Uterus (tissue), 2 donors: ENCODE measurements at regions not wholly inside any gene's neighbourhood (a gene's known extent, or its start where the extent isn't known, plus 50 kb on each side); places are given as distances from the start of the nearest gene placed in this dataset.

Source experiments
- POLR2A ChIP-seq, 2 donors: fragments of 450-650 bp; IDR thresholded peaks; one replicate each; pipeline ENCODE4 v1.6.1; 2016; ENCODE audit warnings: antibody characterized with exemption in 2 of 2, mild to moderate bottlenecking in 1 of 2, moderate library complexity in 1 of 2
- TF ChIP-seq, protein P1 (sequence below), 4 experiments: fragments of 200-600 bp in 2 of 4; fragments of 450-650 bp in 2 of 4; sonication (generic) in 2 of 4; IDR thresholded peaks; one replicate each; pipeline ENCODE4 v1.5.1; 2016 to 2019; ENCODE audit warnings: antibody characterized with exemption in 4 of 4, mild to moderate bottlenecking in 2 of 4, moderate library complexity in 1 of 4

- TF ChIP-seq, protein P1, sequence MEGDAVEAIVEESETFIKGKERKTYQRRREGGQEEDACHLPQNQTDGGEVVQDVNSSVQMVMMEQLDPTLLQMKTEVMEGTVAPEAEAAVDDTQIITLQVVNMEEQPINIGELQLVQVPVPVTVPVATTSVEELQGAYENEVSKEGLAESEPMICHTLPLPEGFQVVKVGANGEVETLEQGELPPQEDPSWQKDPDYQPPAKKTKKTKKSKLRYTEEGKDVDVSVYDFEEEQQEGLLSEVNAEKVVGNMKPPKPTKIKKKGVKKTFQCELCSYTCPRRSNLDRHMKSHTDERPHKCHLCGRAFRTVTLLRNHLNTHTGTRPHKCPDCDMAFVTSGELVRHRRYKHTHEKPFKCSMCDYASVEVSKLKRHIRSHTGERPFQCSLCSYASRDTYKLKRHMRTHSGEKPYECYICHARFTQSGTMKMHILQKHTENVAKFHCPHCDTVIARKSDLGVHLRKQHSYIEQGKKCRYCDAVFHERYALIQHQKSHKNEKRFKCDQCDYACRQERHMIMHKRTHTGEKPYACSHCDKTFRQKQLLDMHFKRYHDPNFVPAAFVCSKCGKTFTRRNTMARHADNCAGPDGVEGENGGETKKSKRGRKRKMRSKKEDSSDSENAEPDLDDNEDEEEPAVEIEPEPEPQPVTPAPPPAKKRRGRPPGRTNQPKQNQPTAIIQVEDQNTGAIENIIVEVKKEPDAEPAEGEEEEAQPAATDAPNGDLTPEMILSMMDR (IDR thresholded peaks at IDR 0.05): no peak
- no peak for TF ChIP-seq POLR2A (IDR thresholded peaks at IDR 0.05)
Observed at GRCh38 chr6:91464201-91464600, 877.3 kb upstream of the MAP3K7 start.
